ENCODE measurements at regions not wholly inside any gene's neighbourhood (a gene's known extent, or its start where the extent isn't known, plus 50 kb on each side); places are given as distances from the start of the nearest gene placed in this dataset.

DNA sequence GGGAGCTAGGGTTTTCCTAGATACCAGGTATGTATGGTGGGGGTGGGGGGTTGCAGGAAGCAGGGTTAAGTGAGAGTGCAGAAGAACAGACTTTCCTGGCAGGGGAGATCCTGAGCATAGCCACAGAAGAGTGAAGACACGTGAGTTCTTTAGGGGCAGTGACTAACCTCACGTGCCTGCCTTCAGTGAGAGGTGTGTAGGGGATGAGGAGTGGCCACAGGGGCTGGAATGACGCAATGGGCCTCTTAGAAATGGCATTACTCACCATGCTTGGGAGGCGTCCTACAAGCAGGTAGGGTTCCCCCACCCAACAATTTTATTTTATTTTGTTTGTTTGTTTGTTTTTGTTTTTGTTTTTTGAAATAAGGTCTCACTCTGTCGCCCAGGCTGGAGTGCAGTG lies 698.6 kb upstream of the NRP1 start:
- Histone ChIP-seq H2AFZ (ENCODE audit: insufficient read depth, low read depth, low read length, poor library complexity, severe bottlenecking) (no peak overlapping the region), H3K9ac (ENCODE audit: low read length) (no peak overlapping the region), H4K20me1 (ENCODE audit: control insufficient read depth, insufficient read depth, low read length, poor library complexity, severe bottlenecking) (no peaks in the 10 kb centered on the region), H3K27ac (ENCODE audit: low read length in 2 of 2) (no peak overlapping the region), H3K4me1 (ENCODE audit: control insufficient read depth in 2 of 2, insufficient read depth in 2 of 2, low read length in 2 of 2) (no peaks in the 10 kb centered on the region), H3K36me3 (replicated peaks in 1 of 2; ENCODE audit: control extremely low read depth in 1 of 2, control insufficient read depth in 1 of 2, extremely low read depth in 1 of 2, insufficient read depth in 2 of 2, low read length in 1 of 2) (no peaks in the 10 kb centered on the region), H3K4me2 (replicated peaks; ENCODE audit: low read depth, low read length, poor library complexity, severe bottlenecking) (no peak overlapping the region), H3K9me3 (ENCODE audit: control extremely low read depth in 1 of 3, control insufficient read depth in 2 of 3, insufficient read depth in 1 of 3, low read length in 2 of 3) (peaks cover 0 to 22% (median 0%) of the 10 kb centered on the region in 3 donors), H3K79me2 (ENCODE audit: control insufficient read depth, insufficient read depth, low read length) (no peaks in the 10 kb centered on the region), H3K4me3 (ENCODE audit: control extremely low read depth in 1 of 5, extremely low read depth in 1 of 5, insufficient read depth in 1 of 5, low read depth in 2 of 5, low read length in 4 of 5) (no peak overlapping the region), H3K27me3 (replicated peaks in 1 of 4; ENCODE audit: control extremely low read depth in 1 of 4, control insufficient read depth in 3 of 4, insufficient read depth in 4 of 4, low read length in 3 of 4) (no peaks in the 10 kb centered on the region)
- no peak for DNase-seq
- H3K9me3 Mint-ChIP-seq (ENCODE audit: insufficient read depth) = peaks cover 4% of the 10 kb centered on the region
- ATAC-seq (ENCODE audit: low read depth) = no peak
- intact Hi-C loops (cut with micrococcal nuclease) = no loop called here
- no peak overlapping the region for H3K4me3 Mint-ChIP-seq
- no peak for TF ChIP-seq EZH2 (IDR thresholded peaks at IDR 0.05; ENCODE audit: borderline replicate concordance, insufficient read depth, low read depth, low read length, poor library complexity, severe bottlenecking)
- TF ChIP-seq, protein P1, sequence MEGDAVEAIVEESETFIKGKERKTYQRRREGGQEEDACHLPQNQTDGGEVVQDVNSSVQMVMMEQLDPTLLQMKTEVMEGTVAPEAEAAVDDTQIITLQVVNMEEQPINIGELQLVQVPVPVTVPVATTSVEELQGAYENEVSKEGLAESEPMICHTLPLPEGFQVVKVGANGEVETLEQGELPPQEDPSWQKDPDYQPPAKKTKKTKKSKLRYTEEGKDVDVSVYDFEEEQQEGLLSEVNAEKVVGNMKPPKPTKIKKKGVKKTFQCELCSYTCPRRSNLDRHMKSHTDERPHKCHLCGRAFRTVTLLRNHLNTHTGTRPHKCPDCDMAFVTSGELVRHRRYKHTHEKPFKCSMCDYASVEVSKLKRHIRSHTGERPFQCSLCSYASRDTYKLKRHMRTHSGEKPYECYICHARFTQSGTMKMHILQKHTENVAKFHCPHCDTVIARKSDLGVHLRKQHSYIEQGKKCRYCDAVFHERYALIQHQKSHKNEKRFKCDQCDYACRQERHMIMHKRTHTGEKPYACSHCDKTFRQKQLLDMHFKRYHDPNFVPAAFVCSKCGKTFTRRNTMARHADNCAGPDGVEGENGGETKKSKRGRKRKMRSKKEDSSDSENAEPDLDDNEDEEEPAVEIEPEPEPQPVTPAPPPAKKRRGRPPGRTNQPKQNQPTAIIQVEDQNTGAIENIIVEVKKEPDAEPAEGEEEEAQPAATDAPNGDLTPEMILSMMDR (IDR thresholded peaks at IDR 0.05) = no peak
- H3K27ac Mint-ChIP-seq = no peak overlapping the region
- 75% methylated on average over 2 of the region's 5 CpGs for WGBS (ENCODE audit: insufficient coverage)
- H3K4me1 Mint-ChIP-seq = no peaks in the 10 kb centered on the region
- H3K27me3 Mint-ChIP-seq = no peaks in the 10 kb centered on the region
- ChIA-PET POLR2A (no interaction called here), CTCF (no interaction called here)

DNA sequence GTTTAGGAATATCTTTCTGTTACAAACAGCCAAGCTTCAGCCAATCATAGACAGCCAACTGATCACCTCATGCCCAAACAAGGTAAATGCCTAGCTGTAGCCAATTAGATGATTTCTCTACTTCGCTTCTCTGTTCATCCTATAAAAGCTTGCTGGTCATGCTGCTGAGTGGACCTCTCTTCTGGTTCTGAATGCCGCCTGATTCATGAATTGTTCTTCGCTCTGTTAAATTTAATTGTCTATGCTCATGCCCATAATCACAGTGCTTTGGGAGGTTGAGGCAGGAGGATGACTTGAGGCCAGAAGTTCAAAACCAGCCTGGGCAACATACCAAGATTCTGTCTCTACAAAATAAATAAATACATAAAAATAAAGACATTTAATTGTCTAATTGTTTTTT lies 698.1 kb upstream of the NRP1 start:
- H3K27me3 ChIP-seq (replicated peaks in 1 of 4; ENCODE audit: control extremely low read depth in 1 of 4, control insufficient read depth in 3 of 4, insufficient read depth in 4 of 4, low read length in 3 of 4) = no peaks in the 10 kb centered on the region
- no peak overlapping the region for H3K27ac Mint-ChIP-seq
- H3K4me1 ChIP-seq (ENCODE audit: control insufficient read depth in 2 of 2, insufficient read depth in 2 of 2, low read length in 2 of 2) = no peaks in the 10 kb centered on the region
- no peaks in the 10 kb centered on the region for H3K4me1 Mint-ChIP-seq
- intact Hi-C loops (cut with micrococcal nuclease) = no loop called here
- no peak overlapping the region for H3K9ac ChIP-seq (ENCODE audit: low read length)
- POLR2A ChIA-PET = no interaction called here
- ATAC-seq (ENCODE audit: low read depth) (no peak), DNase-seq (no peak)
- H3K4me2 ChIP-seq (replicated peaks; ENCODE audit: low read depth, low read length, poor library complexity, severe bottlenecking) = no peak overlapping the region
- no peak overlapping the region for H3K4me3 Mint-ChIP-seq
- no peaks in the 10 kb centered on the region for H3K27me3 Mint-ChIP-seq
- TF ChIP-seq, protein P1 (IDR thresholded peaks at IDR 0.05) = no peak
- no peak for TF ChIP-seq EZH2 (IDR thresholded peaks at IDR 0.05; ENCODE audit: borderline replicate concordance, insufficient read depth, low read depth, low read length, poor library complexity, severe bottlenecking)
- H3K79me2 ChIP-seq (ENCODE audit: control insufficient read depth, insufficient read depth, low read length) = no peaks in the 10 kb centered on the region
- peaks cover 4% of the 10 kb centered on the region for H3K9me3 Mint-ChIP-seq (ENCODE audit: insufficient read depth)
- H2AFZ ChIP-seq (ENCODE audit: insufficient read depth, low read depth, low read length, poor library complexity, severe bottlenecking) = no peak overlapping the region
- H3K27ac ChIP-seq (ENCODE audit: low read length in 2 of 2) = no peak overlapping the region
- no peak overlapping the region for H3K4me3 ChIP-seq (ENCODE audit: control extremely low read depth in 1 of 5, extremely low read depth in 1 of 5, insufficient read depth in 1 of 5, low read depth in 2 of 5, low read length in 4 of 5)
- H3K36me3 ChIP-seq (replicated peaks in 1 of 2; ENCODE audit: control extremely low read depth in 1 of 2, control insufficient read depth in 1 of 2, extremely low read depth in 1 of 2, insufficient read depth in 2 of 2, low read length in 1 of 2) = no peaks in the 10 kb centered on the region
- peaks cover 0 to 22% (median 0%) of the 10 kb centered on the region in 3 donors for H3K9me3 ChIP-seq (ENCODE audit: control extremely low read depth in 1 of 3, control insufficient read depth in 2 of 3, insufficient read depth in 1 of 3, low read length in 2 of 3)
- H4K20me1 ChIP-seq (ENCODE audit: control insufficient read depth, insufficient read depth, low read length, poor library complexity, severe bottlenecking) = no peaks in the 10 kb centered on the region
- 80% methylated on average over 1 of the region's 3 CpGs for WGBS (ENCODE audit: insufficient coverage)
- CTCF ChIA-PET = no interaction called here

Measured in B cell (primary cell).